ENCODE measurements at regions not wholly inside any gene's neighbourhood (a gene's known extent, or its start where the extent isn't known, plus 50 kb on each side); places are given as distances from the start of the nearest gene placed in this dataset.

- TF ChIP-seq CTCF (IDR thresholded peaks at IDR 0.05 in 8 of 11, conservative IDR thresholded peaks at IDR 0.05 in 3 of 11) (no peak), POLR2A (IDR thresholded peaks at IDR 0.05) (no peak)
These were observed 89.4 kb upstream of the DKK2 start for GRCh38 chr4:107125496-107125895.
